Lung (tissue), 11 donors: ENCODE measurements at regions not wholly inside any gene's neighbourhood (a gene's known extent, or its start where the extent isn't known, plus 50 kb on each side); places are given as distances from the start of the nearest gene placed in this dataset.

Experiments used
- ATAC-seq: fragments of 200-7000 bp; cut with Tn5 transposase; one replicate; pipeline ENCODE4 v1.9.1; 2020; ENCODE audit warnings: moderate number of reproducible peaks; ENCODE audit not compliant: insufficient read depth, low FRiP score
- DNase-seq, 3 donors: peaks; one replicate each; pipeline ENCODE4 v3.0.0-alpha.2; 2013 to 2017
- H3K27ac ChIP-seq, 2 donors: one replicate each; pipeline ENCODE4 v1.5.1; 2013; ENCODE audit warnings: mild to moderate bottlenecking in 2 of 2, moderate library complexity in 2 of 2, control low read depth in 1 of 2, inconsistent platforms in 1 of 2, low read depth in 1 of 2, low read length in 1 of 2
- H3K27me3 ChIP-seq, 3 donors: one replicate each; pipeline ENCODE4 v1.5.1; 2013; ENCODE audit warnings: low read length in 2 of 3; ENCODE audit not compliant: control insufficient read depth in 3 of 3, insufficient read depth in 3 of 3
- H3K36me3 ChIP-seq, 4 donors: one replicate each; pipeline ENCODE4 v1.5.1; 2013; ENCODE audit warnings: low read length in 4 of 4, mild to moderate bottlenecking in 1 of 4, moderate library complexity in 1 of 4; ENCODE audit not compliant: control insufficient read depth in 4 of 4, insufficient read depth in 4 of 4
- H3K4me1 ChIP-seq, 5 donors: one replicate each; pipeline ENCODE4 v1.5.1; 2013; ENCODE audit warnings: low read length in 5 of 5, mild to moderate bottlenecking in 2 of 5, moderate library complexity in 1 of 5; ENCODE audit not compliant: control insufficient read depth in 5 of 5, insufficient read depth in 5 of 5
- H3K4me3 ChIP-seq: one replicate; pipeline ENCODE4 v1.5.1; 2013; ENCODE audit warnings: mild to moderate bottlenecking, control low read depth, moderate library complexity
- H3K9ac ChIP-seq, 2 donors: one replicate each; pipeline ENCODE4 v1.5.1; 2013; ENCODE audit warnings: low read length in 2 of 2, control low read depth in 1 of 2; ENCODE audit not compliant: insufficient read depth in 1 of 2
- H3K9me3 ChIP-seq, 4 donors: one replicate each; pipeline ENCODE4 v1.5.1; 2013; ENCODE audit warnings: low read length in 3 of 4, mild to moderate bottlenecking in 1 of 4, moderate library complexity in 1 of 4; ENCODE audit not compliant: control insufficient read depth in 4 of 4, insufficient read depth in 3 of 4
- CTCF ChIP-seq: IDR thresholded peaks from 2 replicates; pipeline ENCODE4 v1.5.1; 2012; ENCODE audit warnings: mild to moderate bottlenecking; ENCODE audit errors: control extremely low read depth, extremely low read depth
- WGBS, 2 donors: extraction: QIAGEN DNeasy Blood & Tissue Kit; methylation state at CpG; one replicate each; pipeline ENCODE4 v1.1.7; 2013; 5-methylcytosine and 5-hydroxymethylcytosine counted together
- donor health status: control.
- donor health status: control.
- donor health status: Bipolar disorder and iron deficiency.
- donor health status: healthy.
- donor health status: DM: yes; HTN: yes; CAD: no.

DNA sequence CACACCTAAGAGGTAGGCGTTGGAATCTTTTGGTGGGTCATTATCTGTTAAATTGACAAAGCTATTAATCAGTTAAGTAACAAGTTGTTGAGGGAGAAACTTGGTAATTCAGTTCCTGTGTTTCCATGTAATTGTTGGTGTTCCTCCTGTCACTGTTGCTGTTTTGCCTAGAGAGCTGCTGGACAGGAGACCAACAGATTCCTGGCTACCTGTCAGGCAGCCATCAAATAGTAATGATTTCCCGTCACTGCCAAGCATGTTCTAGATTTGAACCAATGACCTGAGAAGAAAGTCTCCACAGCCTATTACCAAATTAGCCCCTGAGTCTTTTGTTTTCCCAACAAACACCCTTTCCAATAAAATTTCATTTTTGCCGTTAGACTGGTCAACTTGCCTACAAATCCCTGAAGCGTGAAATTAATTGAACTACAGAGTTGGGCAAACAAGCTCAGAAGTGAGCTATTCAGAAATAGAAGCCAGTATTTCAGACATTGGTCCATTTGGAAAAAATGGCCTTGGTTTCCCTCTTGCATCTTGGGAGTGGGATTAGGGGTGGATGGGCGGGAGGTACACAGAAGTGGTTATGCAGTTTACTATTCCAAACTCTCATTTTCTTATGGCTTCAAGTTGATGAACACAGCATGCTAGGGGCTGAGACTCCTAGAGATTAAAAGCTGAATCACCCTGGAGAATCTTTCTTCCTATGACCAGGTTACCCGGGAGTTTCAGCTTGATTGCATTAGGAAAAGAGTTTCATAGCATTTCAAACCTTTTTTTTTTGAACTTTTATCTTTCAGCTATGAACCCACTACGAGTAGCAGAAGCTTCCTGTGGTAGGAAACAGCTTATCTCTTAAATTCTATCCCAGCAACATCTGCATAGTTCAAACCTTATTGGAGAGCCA, 262.8 kb upstream of the MAF start:
- peaks cover 0 to 5% (median 0%) of the 10 kb centered on the region in 4 donors for H3K9me3 ChIP-seq
- TF ChIP-seq CTCF: no peak
- no peak overlapping the region for H3K9ac ChIP-seq
- DNase-seq: no peak
- no peak overlapping the region for H3K27ac ChIP-seq
- WGBS, 2 donors: 72 to 74% methylated on average over 7 of the region's 7 CpGs
- H3K4me1 ChIP-seq: no peaks in the 10 kb centered on the region
- ATAC-seq: no peak
- no peak overlapping the region for H3K4me3 ChIP-seq
- H3K36me3 ChIP-seq: no peaks in the 10 kb centered on the region
- no peaks in the 10 kb centered on the region for H3K27me3 ChIP-seq

DNA sequence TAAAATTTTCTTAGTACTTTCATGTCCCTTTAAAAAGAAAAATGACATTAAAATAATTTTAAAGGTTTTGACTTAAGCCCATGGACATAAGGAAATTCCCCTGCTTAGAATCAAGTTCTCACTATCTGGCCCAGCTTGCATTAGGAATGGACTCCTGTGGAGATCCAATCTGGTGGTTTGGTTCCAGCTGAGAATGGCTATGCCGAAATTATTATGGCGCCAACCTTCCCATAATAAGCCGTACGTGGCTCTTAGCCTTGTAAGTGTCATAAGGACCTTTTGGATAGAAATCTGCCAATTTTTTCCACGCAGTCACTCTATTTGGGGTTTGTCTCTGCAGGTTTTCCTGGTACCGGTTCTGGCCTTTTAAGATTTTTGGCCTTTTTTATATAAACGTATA, 262.1 kb upstream of the MAF start:
- H3K27ac ChIP-seq: no peak overlapping the region
- no peaks in the 10 kb centered on the region for H3K4me1 ChIP-seq
- no peaks in the 10 kb centered on the region for H3K27me3 ChIP-seq
- no peaks in the 10 kb centered on the region for H3K36me3 ChIP-seq
- TF ChIP-seq CTCF: no peak
- no peak for ATAC-seq
- no peak overlapping the region for H3K4me3 ChIP-seq
- H3K9me3 ChIP-seq: peaks cover 0 to 5% (median 0%) of the 10 kb centered on the region in 4 donors
- 95 to 96% methylated on average over 7 of the region's 7 CpGs for WGBS, 2 donors
- no peak for DNase-seq
- no peak overlapping the region for H3K9ac ChIP-seq

- Histone ChIP-seq H3K9ac (no peak overlapping the region), H3K4me3 (no peak overlapping the region), H3K36me3 (no peaks in the 10 kb centered on the region), H3K9me3 (peaks cover 0 to 9% (median 8%) of the 10 kb centered on the region in 4 donors), H3K4me1 (no peaks in the 10 kb centered on the region), H3K27ac (no peak overlapping the region), H3K27me3 (no peaks in the 10 kb centered on the region)
- TF ChIP-seq CTCF: no peak
- 74 to 83% methylated on average over 12 of the region's 12 CpGs for WGBS, 2 donors
- no peak for DNase-seq
- ATAC-seq: no peak
These were observed 256.0 kb upstream of the MAF start for GRCh38 chr16:79856581-79856980.
